Effector memory CD8-positive, alpha-beta T cell (primary cell): ENCODE measurements at regions not wholly inside any gene's neighbourhood (a gene's known extent, or its start where the extent isn't known, plus 50 kb on each side); places are given as distances from the start of the nearest gene placed in this dataset.
"Not testable (repeated sequence)": the region's sequence is repeated elsewhere in the genome, so short reads cannot be mapped to it uniquely, and the experiment has no call there.

Experiments used
- ATAC-seq: fragments of 150-1000 bp; cut with Tn5 transposase; replicated peaks from 2 replicates; pipeline ENCODE4 v1.10.0; 2021; ENCODE audit warnings: mild to moderate bottlenecking, moderate library complexity
- DNase-seq, 3 experiments: peaks; one replicate each; pipeline ENCODE4 v3.0.0; 2021
- H3K27ac Mint-ChIP-seq, 2 donors: one replicate each; pipeline ENCODE4 v1.8.0; 2022; ENCODE audit warnings: mild to moderate bottlenecking in 2 of 2, mixed read lengths in 2 of 2, moderate library complexity in 2 of 2
- H3K27me3 Mint-ChIP-seq, 2 donors: one replicate each; pipeline ENCODE4 v1.8.0; 2022; ENCODE audit warnings: mixed read lengths in 2 of 2
- H3K36me3 Mint-ChIP-seq: one replicate; pipeline ENCODE4 v1.8.0; 2022; ENCODE audit warnings: mild to moderate bottlenecking, moderate library complexity, mixed read lengths; ENCODE audit not compliant: insufficient read depth
- H3K4me1 Mint-ChIP-seq, 2 donors: one replicate each; pipeline ENCODE4 v1.8.0; 2022; ENCODE audit warnings: low read depth in 2 of 2, mixed read lengths in 2 of 2
- H3K4me3 Mint-ChIP-seq, 2 donors: one replicate each; pipeline ENCODE4 v1.8.0; 2022; ENCODE audit warnings: mild to moderate bottlenecking in 2 of 2, mixed read lengths in 2 of 2, moderate library complexity in 2 of 2
- H3K9me3 Mint-ChIP-seq, 2 donors: one replicate each; pipeline ENCODE4 v1.8.0; 2022; ENCODE audit warnings: mixed read lengths in 2 of 2

- Mint-ChIP-seq H3K36me3 (no peaks in the 10 kb centered on the region), H3K27me3 (peaks cover 23 to 61% of the 10 kb centered on the region in 2 donors), H3K4me3 (no peak overlapping the region), H3K27ac (no peak overlapping the region), H3K9me3 (no peaks in the 10 kb centered on the region), H3K4me1 (no peaks in the 10 kb centered on the region)
- no peak for DNase-seq
- ATAC-seq, result no peak
Observed at GRCh38 chr10:131815266-131816156, 85.3 kb upstream of the PPP2R2D start.

GRCh38 chr10:131816157-131816775 lies 84.5 kb upstream of the PPP2R2D start:
- no peaks in the 10 kb centered on the region for H3K9me3 Mint-ChIP-seq
- ATAC-seq (no peak), DNase-seq (no peak)
- H3K4me3 Mint-ChIP-seq, result no peak overlapping the region
- H3K36me3 Mint-ChIP-seq, result no peaks in the 10 kb centered on the region
- H3K4me1 Mint-ChIP-seq, result no peaks in the 10 kb centered on the region
- H3K27me3 Mint-ChIP-seq, result peaks cover 23 to 54% of the 10 kb centered on the region in 2 donors
- H3K27ac Mint-ChIP-seq, result no peak overlapping the region

GRCh38 chr10:131816941-131817700 lies 83.7 kb upstream of the PPP2R2D start:
- H3K36me3 Mint-ChIP-seq, result no peaks in the 10 kb centered on the region
- H3K27ac Mint-ChIP-seq, result no peak overlapping the region
- DNase-seq (no peak), ATAC-seq (no peak)
- peaks cover 18 to 53% of the 10 kb centered on the region in 2 donors for H3K27me3 Mint-ChIP-seq
- H3K9me3 Mint-ChIP-seq, result no peaks in the 10 kb centered on the region
- H3K4me3 Mint-ChIP-seq, result no peak overlapping the region
- H3K4me1 Mint-ChIP-seq, result no peaks in the 10 kb centered on the region

GRCh38 chr10:131817866-131818509 lies 82.8 kb upstream of the PPP2R2D start:
- Mint-ChIP-seq H3K27me3 (peaks cover 18 to 53% of the 10 kb centered on the region in 2 donors), H3K27ac (no peak overlapping the region), H3K36me3 (no peaks in the 10 kb centered on the region), H3K4me1 (no peaks in the 10 kb centered on the region), H3K4me3 (no peak overlapping the region), H3K9me3 (no peaks in the 10 kb centered on the region)
- DNase-seq (no peak), ATAC-seq (no peak)

GRCh38 chr10:131818510-131819234 lies 82.1 kb upstream of the PPP2R2D start:
- no peaks in the 10 kb centered on the region for H3K9me3 Mint-ChIP-seq
- ATAC-seq (no peak), DNase-seq (no peak)
- H3K4me3 Mint-ChIP-seq, result no peak overlapping the region
- H3K27ac Mint-ChIP-seq, result no peak overlapping the region
- H3K27me3 Mint-ChIP-seq, result peaks cover 18 to 46% of the 10 kb centered on the region in 2 donors
- no peaks in the 10 kb centered on the region for H3K36me3 Mint-ChIP-seq
- H3K4me1 Mint-ChIP-seq, result no peaks in the 10 kb centered on the region

- no peaks in the 10 kb centered on the region for H3K4me1 Mint-ChIP-seq
- H3K27me3 Mint-ChIP-seq, result peaks cover 18 to 45% of the 10 kb centered on the region in 2 donors
- no peak for ATAC-seq
- H3K36me3 Mint-ChIP-seq, result no peaks in the 10 kb centered on the region
- no peak overlapping the region for H3K27ac Mint-ChIP-seq
- no peaks in the 10 kb centered on the region for H3K9me3 Mint-ChIP-seq
- no peak for DNase-seq
- H3K4me3 Mint-ChIP-seq, result no peak overlapping the region
Observed at GRCh38 chr10:131819241-131820072, 81.4 kb upstream of the PPP2R2D start.

- Mint-ChIP-seq H3K36me3 (no peaks in the 10 kb centered on the region), H3K27me3 (peaks cover 13 to 39% of the 10 kb centered on the region in 2 donors), H3K4me3 (no peak overlapping the region), H3K27ac (no peak overlapping the region), H3K9me3 (no peaks in the 10 kb centered on the region), H3K4me1 (peaks cover 0 to 1% of the 10 kb centered on the region in 2 donors)
- ATAC-seq, result no peak
- no peak for DNase-seq
Observed at GRCh38 chr10:131820626-131821025, 80.2 kb upstream of the PPP2R2D start.

GRCh38 chr10:131821378-131822012 lies 79.3 kb upstream of the PPP2R2D start:
- Mint-ChIP-seq H3K36me3 (no peaks in the 10 kb centered on the region), H3K4me3 (no peak overlapping the region), H3K27me3 (peaks cover 10 to 30% of the 10 kb centered on the region in 2 donors), H3K9me3 (no peaks in the 10 kb centered on the region), H3K27ac (no peak overlapping the region), H3K4me1 (peaks cover 0 to 1% of the 10 kb centered on the region in 2 donors)
- ATAC-seq (no peak), DNase-seq (no peak)

GRCh38 chr10:131822013-131822691 lies 78.7 kb upstream of the PPP2R2D start:
- Mint-ChIP-seq H3K27me3 (peaks cover 4 to 24% of the 10 kb centered on the region in 2 donors), H3K4me3 (no peak overlapping the region), H3K4me1 (peaks cover 0 to 1% of the 10 kb centered on the region in 2 donors), H3K9me3 (no peaks in the 10 kb centered on the region), H3K36me3 (no peaks in the 10 kb centered on the region), H3K27ac (no peak overlapping the region)
- no peak for DNase-seq
- no peak for ATAC-seq

GRCh38 chr10:131822692-131823245 lies 78.0 kb upstream of the PPP2R2D start:
- no peak overlapping the region for H3K4me3 Mint-ChIP-seq
- peaks cover 0 to 1% of the 10 kb centered on the region in 2 donors for H3K4me1 Mint-ChIP-seq
- H3K36me3 Mint-ChIP-seq, result no peaks in the 10 kb centered on the region
- peaks cover 0 to 24% of the 10 kb centered on the region in 2 donors for H3K27me3 Mint-ChIP-seq
- DNase-seq, result no peak
- peaks cover 0 to 3% of the 10 kb centered on the region in 2 donors for H3K9me3 Mint-ChIP-seq
- no peak overlapping the region for H3K27ac Mint-ChIP-seq
- no peak for ATAC-seq

- not testable (repeated sequence) for ATAC-seq, H3K9me3 Mint-ChIP-seq, H3K4me1 Mint-ChIP-seq, H3K4me3 Mint-ChIP-seq, H3K27ac Mint-ChIP-seq, H3K36me3 Mint-ChIP-seq, DNase-seq
- H3K27me3 Mint-ChIP-seq, result peaks cover 0 to 23% of the 10 kb centered on the region in 2 donors
Observed at GRCh38 chr10:131823601-131824099, 77.2 kb upstream of the PPP2R2D start.
